SK-N-SH (cell line): ENCODE measurements at regions not wholly inside any gene's neighbourhood (a gene's known extent, or its start where the extent isn't known, plus 50 kb on each side); places are given as distances from the start of the nearest gene placed in this dataset.

Source experiments
- CTCF ChIA-PET: fragments of 300-600, 350-600 bp; formaldehyde crosslinking; extraction: SDS; loops from one replicate; lab custom pipeline; 2021; lab: Yijun Ruan, JAX
- POLR2A ChIA-PET: fragments of 350-600 bp; sonication (Branson Sonifier 250); formaldehyde crosslinking; extraction: SDS; loops from one replicate; lab custom pipeline; 2020; ENCODE audit warnings: antibody characterized with exemption, inconsistent platforms; lab: Yijun Ruan, JAX
- DNase-seq: peaks from one replicate; pipeline ENCODE4 v3.0.0; 2012
- H2AFZ ChIP-seq: fragments of 200-600 bp; sonication (generic); 2 replicates; pipeline ENCODE4 v1.8.1; 2016; ENCODE audit warnings: antibody characterized with exemption, mild to moderate bottlenecking, low read depth
- H3F3A ChIP-seq: fragments of 200-600 bp; sonication (generic); replicated peaks from 2 replicates; pipeline ENCODE3; 2016; ENCODE audit warnings: antibody characterized with exemption, mild to moderate bottlenecking; ENCODE audit not compliant: insufficient read depth
- H3K27ac ChIP-seq, 2 experiments: fragments of 200-500 bp in 1 of 2; fragments of 200-600 bp in 1 of 2; sonication (Bioruptor generic) in 1 of 2; sonication (generic), shearing (Covaris generic) in 1 of 2; 2 replicates each; pipeline versions ENCODE4 v1.5.1 to v1.6.1; 2014 to 2016; ENCODE audit warnings: low read depth in 2 of 2, inconsistent platforms in 1 of 2, low read length in 1 of 2, mild to moderate bottlenecking in 1 of 2, mixed read lengths in 1 of 2
- H3K27me3 ChIP-seq: fragments of 200-600 bp; sonication (generic), shearing (Covaris generic); 2 replicates; pipeline ENCODE4 v1.6.1; 2016; ENCODE audit warnings: mixed run types; ENCODE audit not compliant: insufficient read depth
- H3K36me3 ChIP-seq, 2 experiments: fragments of 200-500 bp in 1 of 2; fragments of 200-600 bp in 1 of 2; sonication (Bioruptor generic) in 1 of 2; sonication (generic) in 1 of 2; replicated peaks in 1 of 2; 2 replicates each; pipeline versions ENCODE3 to v1.5.1; 2014 to 2016; ENCODE audit warnings: low read length in 1 of 2, mild to moderate bottlenecking in 1 of 2; ENCODE audit not compliant: insufficient read depth in 2 of 2, control insufficient read depth in 1 of 2
- H3K4me1 ChIP-seq, 2 experiments: fragments of 200-500 bp in 1 of 2; fragments of 200-600 bp in 1 of 2; sonication (Bioruptor generic) in 1 of 2; sonication (generic), shearing (Covaris generic) in 1 of 2; 2 replicates each; pipeline versions ENCODE4 v1.5.1 to v1.6.1; 2014 to 2016; ENCODE audit warnings: low read depth in 1 of 2, low read length in 1 of 2, mixed run types in 1 of 2; ENCODE audit not compliant: insufficient read depth in 2 of 2, control insufficient read depth in 1 of 2
- H3K4me2 ChIP-seq: fragments of 200-600 bp; sonication (generic), shearing (Covaris generic); 2 replicates; pipeline ENCODE4 v1.6.1; 2017; ENCODE audit warnings: mixed run types
- H3K4me3 ChIP-seq, 2 experiments: fragments of 200-500 bp in 1 of 2; fragments of 200-600 bp in 1 of 2; sonication (Bioruptor generic) in 1 of 2; sonication (generic), shearing (Covaris generic) in 1 of 2; 2 replicates each; pipeline versions ENCODE4 v1.5.1 to v1.8.1; 2014 to 2016; ENCODE audit warnings: low read depth in 2 of 2, inconsistent platforms in 1 of 2, low read length in 1 of 2, mild to moderate bottlenecking in 1 of 2, mixed read lengths in 1 of 2, moderate library complexity in 1 of 2
- H3K79me2 ChIP-seq: fragments of 200-600 bp; sonication (generic); 2 replicates; pipeline ENCODE4 v1.8.1; 2017; ENCODE audit warnings: mild to moderate bottlenecking; ENCODE audit not compliant: insufficient read depth
- H3K9ac ChIP-seq: fragments of 200-600 bp; sonication (generic); 2 replicates; pipeline ENCODE4 v1.6.1; 2017; ENCODE audit warnings: mixed run types
- H3K9me2 ChIP-seq: fragments of 200-600 bp; sonication (generic); 2 replicates; pipeline ENCODE4 v1.6.1; 2017; ENCODE audit warnings: mixed run types
- H3K9me3 ChIP-seq: fragments of 200-600 bp; sonication (generic); 2 replicates; pipeline ENCODE4 v1.6.1; 2017; ENCODE audit warnings: mixed run types, mild to moderate bottlenecking, moderate library complexity
- H4K20me1 ChIP-seq: fragments of 200-600 bp; sonication (generic); 2 replicates; pipeline ENCODE4 v1.6.1; 2017; ENCODE audit warnings: mild to moderate bottlenecking, mixed run types; ENCODE audit not compliant: insufficient read depth
- CHD2 ChIP-seq: fragments of 150-350 bp; IDR thresholded peaks from 2 replicates; pipeline ENCODE4 v1.6.1; 2018; ENCODE audit warnings: low read length; ENCODE audit not compliant: partially characterized antibody
- CTCF ChIP-seq: fragments of 200-600 bp; sonication (generic); IDR thresholded peaks from 2 replicates; pipeline ENCODE4 v1.6.1; 2017; ENCODE audit warnings: antibody characterized with exemption, mild to moderate bottlenecking, moderate library complexity
- ELF1 ChIP-seq: IDR thresholded peaks from 2 replicates; pipeline ENCODE4 v1.4.0; 2012
- EP300 ChIP-seq, 2 experiments: IDR thresholded peaks; 2 replicates each; pipeline versions ENCODE4 v1.4.0 to v1.6.1; 2012; ENCODE audit warnings: borderline replicate concordance in 1 of 2, low read depth in 1 of 2, low read length in 1 of 2
- EZH2phosphoT487 ChIP-seq: fragments of 200-600 bp; sonication (generic); IDR thresholded peaks from 2 replicates; pipeline ENCODE4 v1.6.1; 2017; ENCODE audit warnings: low read depth, mixed run types, mild to moderate bottlenecking, antibody characterized with exemption, moderate library complexity, borderline replicate concordance
- FOXM1 ChIP-seq: IDR thresholded peaks from 2 replicates; pipeline ENCODE4 v1.4.0; 2012; ENCODE audit warnings: low read depth, mild to moderate bottlenecking
- GABPA ChIP-seq: IDR thresholded peaks from 2 replicates; pipeline ENCODE4 v1.4.0; 2012; ENCODE audit warnings: low read depth, mild to moderate bottlenecking
- MXI1 ChIP-seq: IDR thresholded peaks from 2 replicates; pipeline ENCODE4 v1.6.1; 2012; ENCODE audit warnings: mild to moderate bottlenecking, low read depth, low read length, improper control_type of control experiment
- NRF1 ChIP-seq: IDR thresholded peaks from 2 replicates; pipeline ENCODE4 v1.6.1; 2012; ENCODE audit warnings: low read depth, mild to moderate bottlenecking, low read length
- POLR2AphosphoS5 ChIP-seq: IDR thresholded peaks from 2 replicates; pipeline ENCODE4 v1.6.1; 2012; ENCODE audit warnings: low read depth, low read length
- RAD21 ChIP-seq: IDR thresholded peaks from 2 replicates; pipeline ENCODE4 v1.6.1; 2012; ENCODE audit warnings: mild to moderate bottlenecking, low read length
- RFX5 ChIP-seq: IDR thresholded peaks from 2 replicates; pipeline ENCODE4 v1.6.1; 2012; ENCODE audit warnings: mild to moderate bottlenecking, improper control_type of control experiment, low read length
- TAF1 ChIP-seq: IDR thresholded peaks from 2 replicates; pipeline ENCODE4 v1.6.1; 2012; ENCODE audit warnings: low read depth, mild to moderate bottlenecking, low read length, moderate library complexity, borderline replicate concordance
- TCF12 ChIP-seq: IDR thresholded peaks from 2 replicates; pipeline ENCODE4 v1.4.0; 2012
- TEAD4 ChIP-seq: IDR thresholded peaks from 2 replicates; pipeline ENCODE4 v1.4.0; 2012; ENCODE audit warnings: mild to moderate bottlenecking, borderline replicate concordance; ENCODE audit not compliant: insufficient read depth
- TF ChIP-seq, protein P1 (sequence below): IDR thresholded peaks from 2 replicates; pipeline ENCODE4; 2012
- TF ChIP-seq, protein P2 (sequence below): IDR thresholded peaks from 2 replicates; pipeline ENCODE4 v1.4.0; 2012; ENCODE audit warnings: low read depth

DNA sequence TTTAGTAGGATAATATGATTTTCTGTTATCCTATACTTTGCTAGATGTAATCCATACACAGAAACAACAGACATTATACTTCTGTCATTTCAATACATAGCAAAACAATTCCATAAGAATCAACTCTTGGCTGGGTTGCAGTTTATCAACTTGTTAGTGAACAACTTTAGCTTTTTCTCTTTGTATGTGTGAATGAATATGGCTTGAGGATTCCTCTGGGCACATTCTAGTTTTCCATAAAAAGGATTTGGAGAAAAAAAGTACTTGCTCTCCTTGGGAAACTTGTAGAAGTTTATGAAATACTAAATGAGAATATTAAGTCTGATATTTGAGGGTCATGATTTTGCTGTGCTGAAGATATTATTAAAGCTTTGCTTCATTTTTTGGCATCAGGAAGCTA lies 210.7 kb upstream of the GIMD1 start:
- no peak for DNase-seq
- Histone ChIP-seq H3K27ac (no peak overlapping the region), H3K36me3 (no peaks in the 10 kb centered on the region), H3K9me2 (no peaks in the 10 kb centered on the region), H3K27me3 (no peaks in the 10 kb centered on the region), H3K9ac (no peak overlapping the region), H3K4me2 (no peak overlapping the region), H3K4me3 (no peak overlapping the region), H2AFZ (no peak overlapping the region), H4K20me1 (no peaks in the 10 kb centered on the region), H3K9me3 (no peaks in the 10 kb centered on the region), H3F3A (peaks cover 15% of the 10 kb centered on the region), H3K4me1 (peaks cover 0 to 19% of the 10 kb centered on the region in 2 experiments; a peak in 2 of 4 replicates), H3K79me2 (no peaks in the 10 kb centered on the region)
- CTCF ChIA-PET = interaction anchor here (0.6 kb wide), 1 partner anchor 1179 kb away, joined by 4 read pairs; no protein-coding TSS in a partner anchor
- no peak for TF ChIP-seq MXI1
- TF ChIP-seq ELF1 = no peak
- TF ChIP-seq RFX5 = no peak
- TF ChIP-seq, protein P1, sequence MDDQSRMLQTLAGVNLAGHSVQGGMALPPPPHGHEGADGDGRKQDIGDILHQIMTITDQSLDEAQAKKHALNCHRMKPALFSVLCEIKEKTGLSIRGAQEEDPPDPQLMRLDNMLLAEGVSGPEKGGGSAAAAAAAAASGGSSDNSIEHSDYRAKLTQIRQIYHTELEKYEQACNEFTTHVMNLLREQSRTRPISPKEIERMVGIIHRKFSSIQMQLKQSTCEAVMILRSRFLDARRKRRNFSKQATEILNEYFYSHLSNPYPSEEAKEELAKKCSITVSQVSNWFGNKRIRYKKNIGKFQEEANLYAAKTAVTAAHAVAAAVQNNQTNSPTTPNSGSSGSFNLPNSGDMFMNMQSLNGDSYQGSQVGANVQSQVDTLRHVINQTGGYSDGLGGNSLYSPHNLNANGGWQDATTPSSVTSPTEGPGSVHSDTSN = no peak
- no peak for TF ChIP-seq TAF1
- no peak for TF ChIP-seq CHD2
- TF ChIP-seq EP300 (IDR thresholded peaks at IDR 0.05; ENCODE audit: borderline replicate concordance in 1 of 2, low read depth in 1 of 2, low read length in 1 of 2) = no peak
- no peak for TF ChIP-seq FOXM1
- TF ChIP-seq, protein P2, sequence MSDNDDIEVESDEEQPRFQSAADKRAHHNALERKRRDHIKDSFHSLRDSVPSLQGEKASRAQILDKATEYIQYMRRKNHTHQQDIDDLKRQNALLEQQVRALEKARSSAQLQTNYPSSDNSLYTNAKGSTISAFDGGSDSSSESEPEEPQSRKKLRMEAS = no peak
- no peak for TF ChIP-seq NRF1
- no peak for TF ChIP-seq CTCF
- no peak for TF ChIP-seq RAD21
- no peak for TF ChIP-seq TCF12
- no peak for TF ChIP-seq POLR2AphosphoS5
- TF ChIP-seq TEAD4 = no peak
- no peak for TF ChIP-seq GABPA
- no peak for TF ChIP-seq EZH2phosphoT487
- POLR2A ChIA-PET = no interaction called here
